GM19035 (cell line): ENCODE measurements at regions not wholly inside any gene's neighbourhood (a gene's known extent, or its start where the extent isn't known, plus 50 kb on each side); places are given as distances from the start of the nearest gene placed in this dataset.

Source experiments
- ATAC-seq: cut with Tn5 transposase; IDR thresholded peaks from one replicate; pipeline ENCODE4 v1.9.1; 2021; ENCODE audit not compliant: unreplicated experiment

- no peak for ATAC-seq
These were observed 72.0 kb upstream of the VRK1 start for GRCh38 chr14:96725232-96725631.

- no peak for ATAC-seq
These were observed 70.1 kb upstream of the VRK1 start for GRCh38 chr14:96727073-96727472.

- no peak for ATAC-seq
These were observed 69.7 kb upstream of the VRK1 start for GRCh38 chr14:96727491-96727890.

- ATAC-seq: no peak
These were observed 69.0 kb upstream of the VRK1 start for GRCh38 chr14:96727980-96728717.

- no peak for ATAC-seq
These were observed 67.3 kb upstream of the VRK1 start for GRCh38 chr14:96729889-96730288.

- no peak for ATAC-seq
These were observed 66.8 kb upstream of the VRK1 start for GRCh38 chr14:96730386-96730785.

GRCh38 chr14:96734076-96734622, 63.0 kb upstream of the VRK1 start:
- no peak for ATAC-seq

- ATAC-seq: no peak
These were observed 61.7 kb upstream of the VRK1 start for GRCh38 chr14:96735526-96735925.

GRCh38 chr14:96736439-96736838, 60.7 kb upstream of the VRK1 start:
- no peak for ATAC-seq

GRCh38 chr14:96737881-96738280, 59.3 kb upstream of the VRK1 start:
- ATAC-seq: no peak

GRCh38 chr14:96739200-96739910, 57.8 kb upstream of the VRK1 start:
- ATAC-seq: no peak

GRCh38 chr14:96741151-96741977, 55.8 kb upstream of the VRK1 start:
- ATAC-seq: peak; percentile 74

GRCh38 chr14:96744262-96744661, 52.9 kb upstream of the VRK1 start:
- no peak for ATAC-seq

GRCh38 chr14:96745500-96746051, 51.6 kb upstream of the VRK1 start:
- no peak for ATAC-seq

GRCh38 chr14:96746101-96746500, 51.1 kb upstream of the VRK1 start:
- no peak for ATAC-seq

- no peak for ATAC-seq
These were observed 50.2 kb upstream of the VRK1 start for GRCh38 chr14:96747006-96747405.
